ENCODE measurements at regions not wholly inside any gene's neighbourhood (a gene's known extent, or its start where the extent isn't known, plus 50 kb on each side); places are given as distances from the start of the nearest gene placed in this dataset.

- no peak for TF ChIP-seq CTCF (IDR thresholded peaks at IDR 0.05)
- TF ChIP-seq POLR2A (IDR thresholded peaks at IDR 0.05): no peak
Measured at GRCh38 chr4:32680946-32681345, 1960.8 kb downstream of the PCDH7 start.

All from right lobe of liver (tissue), 4 donors.